ENCODE measurements at regions not wholly inside any gene's neighbourhood (a gene's known extent, or its start where the extent isn't known, plus 50 kb on each side); places are given as distances from the start of the nearest gene placed in this dataset.

GRCh38 chr12:78560633-78561032 lies 303.9 kb upstream of the SYT1 start:
- TF ChIP-seq, protein P1, sequence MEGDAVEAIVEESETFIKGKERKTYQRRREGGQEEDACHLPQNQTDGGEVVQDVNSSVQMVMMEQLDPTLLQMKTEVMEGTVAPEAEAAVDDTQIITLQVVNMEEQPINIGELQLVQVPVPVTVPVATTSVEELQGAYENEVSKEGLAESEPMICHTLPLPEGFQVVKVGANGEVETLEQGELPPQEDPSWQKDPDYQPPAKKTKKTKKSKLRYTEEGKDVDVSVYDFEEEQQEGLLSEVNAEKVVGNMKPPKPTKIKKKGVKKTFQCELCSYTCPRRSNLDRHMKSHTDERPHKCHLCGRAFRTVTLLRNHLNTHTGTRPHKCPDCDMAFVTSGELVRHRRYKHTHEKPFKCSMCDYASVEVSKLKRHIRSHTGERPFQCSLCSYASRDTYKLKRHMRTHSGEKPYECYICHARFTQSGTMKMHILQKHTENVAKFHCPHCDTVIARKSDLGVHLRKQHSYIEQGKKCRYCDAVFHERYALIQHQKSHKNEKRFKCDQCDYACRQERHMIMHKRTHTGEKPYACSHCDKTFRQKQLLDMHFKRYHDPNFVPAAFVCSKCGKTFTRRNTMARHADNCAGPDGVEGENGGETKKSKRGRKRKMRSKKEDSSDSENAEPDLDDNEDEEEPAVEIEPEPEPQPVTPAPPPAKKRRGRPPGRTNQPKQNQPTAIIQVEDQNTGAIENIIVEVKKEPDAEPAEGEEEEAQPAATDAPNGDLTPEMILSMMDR (IDR thresholded peaks at IDR 0.05): no peak
- no peak for TF ChIP-seq POLR2A (IDR thresholded peaks at IDR 0.05)
